IMR-90 (cell line): ENCODE measurements at regions not wholly inside any gene's neighbourhood (a gene's known extent, or its start where the extent isn't known, plus 50 kb on each side); places are given as distances from the start of the nearest gene placed in this dataset.

ENCODE experiments used
- ATAC-seq: fragments of 200-7000 bp; cut with Tn5 transposase; 2 replicates; pipeline ENCODE4 v1.9.1; 2020; ENCODE audit warnings: low read depth, mild to moderate bottlenecking, moderate library complexity
- BruUV-seq: library from RNA; stranded (reverse); fragments of 400-500 nt; replicated peaks from 2 replicates; lab custom pipeline; 2021; lab: Mats Ljungman, UMichigan
- CTCF ChIA-PET: fragments of 300-600 bp; formaldehyde crosslinking; extraction: SDS; loops from one replicate; lab custom pipeline; 2021; ENCODE audit warnings: antibody characterized with exemption; lab: Yijun Ruan, JAX
- POLR2A ChIA-PET: fragments of 300-600 bp; sonication (Branson Sonifier 250); formaldehyde crosslinking; loops from one replicate; lab custom pipeline; 2022; ENCODE audit warnings: antibody characterized with exemption; ENCODE audit not compliant: unreplicated experiment; lab: Charles Lee
- DNase-seq: peaks from one replicate; pipeline ENCODE4 v3.0.0; 2013
- H2AFZ ChIP-seq: replicated peaks from 2 replicates; pipeline ENCODE3; 2013; ENCODE audit warnings: low read length, mild to moderate bottlenecking; ENCODE audit not compliant: poor library complexity
- H2AK5ac ChIP-seq: 2 replicates; pipeline ENCODE4 v1.6.1; 2013; ENCODE audit warnings: low read depth, low read length, inconsistent platforms
- H2AK9ac ChIP-seq: replicated peaks from 2 replicates; pipeline ENCODE3; 2013; ENCODE audit warnings: mild to moderate bottlenecking, low read depth, low read length, moderate library complexity; ENCODE audit not compliant: poor library complexity
- H2BK120ac ChIP-seq: 2 replicates; pipeline ENCODE4 v1.6.1; 2013; ENCODE audit warnings: low read depth, low read length, inconsistent platforms
- H2BK15ac ChIP-seq: 3 replicates; pipeline ENCODE4 v1.6.1; 2013; ENCODE audit warnings: low read depth, low read length, inconsistent platforms
- H2BK20ac ChIP-seq: 2 replicates; pipeline ENCODE4 v1.6.1; 2013; ENCODE audit warnings: low read depth, mild to moderate bottlenecking, inconsistent platforms, low read length, moderate library complexity
- H2BK5ac ChIP-seq: 2 replicates; pipeline ENCODE4 v1.6.1; 2013; ENCODE audit warnings: mild to moderate bottlenecking, low read depth, low read length, inconsistent platforms; ENCODE audit not compliant: poor library complexity, severe bottlenecking
- H3K14ac ChIP-seq: replicated peaks from 2 replicates; pipeline ENCODE4 v1.6.1; 2013; ENCODE audit warnings: low read depth, low read length, inconsistent platforms
- H3K18ac ChIP-seq: 2 replicates; pipeline ENCODE4 v1.6.1; 2013; ENCODE audit warnings: low read depth, low read length, control low read depth
- H3K23ac ChIP-seq: 2 replicates; pipeline ENCODE4 v1.6.1; 2013; ENCODE audit warnings: low read depth, low read length, inconsistent platforms
- H3K27ac ChIP-seq: 2 replicates; pipeline ENCODE4 v1.5.1; 2013; ENCODE audit warnings: mild to moderate bottlenecking, control low read depth, low read length; ENCODE audit not compliant: insufficient read depth
- H3K27me3 ChIP-seq: 2 replicates; pipeline ENCODE4 v1.6.1; 2013; ENCODE audit warnings: low read length; ENCODE audit not compliant: control insufficient read depth, insufficient read depth
- H3K36me3 ChIP-seq: 2 replicates; pipeline ENCODE4 v1.6.1; 2013; ENCODE audit warnings: low read length, mixed read lengths; ENCODE audit not compliant: control insufficient read depth, insufficient read depth
- H3K4ac ChIP-seq: 2 replicates; pipeline ENCODE4 v1.6.1; 2013; ENCODE audit warnings: low read depth, low read length, inconsistent platforms
- H3K4me1 ChIP-seq: 2 replicates; pipeline ENCODE4 v1.6.1; 2013; ENCODE audit warnings: low read length, mixed read lengths; ENCODE audit not compliant: control insufficient read depth, insufficient read depth
- H3K4me2 ChIP-seq: 2 replicates; pipeline ENCODE4 v1.6.1; 2013; ENCODE audit warnings: low read depth, mild to moderate bottlenecking, control low read depth, low read length, moderate library complexity
- H3K4me3 ChIP-seq: 2 replicates; pipeline ENCODE4 v1.5.1; 2013; ENCODE audit warnings: low read depth, mild to moderate bottlenecking, control low read depth, low read length, moderate library complexity; ENCODE audit not compliant: insufficient read depth
- H3K56ac ChIP-seq: 2 replicates; pipeline ENCODE4 v1.6.1; 2013; ENCODE audit warnings: low read length, inconsistent platforms; ENCODE audit not compliant: insufficient read depth; ENCODE audit errors: extremely low read depth
- H3K79me1 ChIP-seq, 2 experiments: 2 replicates each; pipeline ENCODE4 v1.6.1; 2013; ENCODE audit warnings: low read length in 2 of 2, inconsistent platforms in 1 of 2, low read depth in 1 of 2
- H3K9ac ChIP-seq: 2 replicates; pipeline ENCODE4 v1.6.1; 2013; ENCODE audit warnings: low read depth, low read length, control low read depth
- H3K9me1 ChIP-seq: 2 replicates; pipeline ENCODE4 v1.6.1; 2013; ENCODE audit warnings: low read length, inconsistent platforms; ENCODE audit not compliant: insufficient read depth
- H3K9me3 ChIP-seq: 2 replicates; pipeline ENCODE4 v1.6.1; 2013; ENCODE audit warnings: low read length; ENCODE audit not compliant: control insufficient read depth, insufficient read depth
- H4K20me1 ChIP-seq: 2 replicates; pipeline ENCODE4 v1.6.1; 2013; ENCODE audit warnings: low read length, inconsistent platforms; ENCODE audit not compliant: insufficient read depth
- H4K5ac ChIP-seq: 2 replicates; pipeline ENCODE4 v1.6.1; 2013; ENCODE audit warnings: mild to moderate bottlenecking, low read depth, low read length, control low read depth
- H4K8ac ChIP-seq, 2 experiments: 2 replicates each; pipeline ENCODE4 v1.6.1; 2013; ENCODE audit warnings: low read depth in 2 of 2, low read length in 2 of 2, control low read depth in 1 of 2, inconsistent platforms in 1 of 2
- H4K91ac ChIP-seq: 2 replicates; pipeline ENCODE4 v1.6.1; 2013; ENCODE audit warnings: low read depth, low read length, inconsistent platforms; ENCODE audit not compliant: insufficient read depth
- BHLHE40 ChIP-seq: fragments of 150-350 bp; IDR thresholded peaks from 2 replicates; pipeline ENCODE4 v1.6.1; 2016; ENCODE audit warnings: mild to moderate bottlenecking, low read depth, low read length
- CEBPB ChIP-seq: IDR thresholded peaks from 2 replicates; pipeline ENCODE4 v1.6.1; 2012; ENCODE audit warnings: low read depth, low read length, improper control_type of control experiment
- CHD1 ChIP-seq: IDR thresholded peaks from 2 replicates; pipeline ENCODE4 v1.6.1; 2012; ENCODE audit warnings: low read depth, low read length, improper control_type of control experiment
- CTCF ChIP-seq: conservative IDR thresholded peaks from 2 replicates; pipeline ENCODE4 v1.5.1; 2012; ENCODE audit warnings: mild to moderate bottlenecking, low read depth, low read length, improper control_type of control experiment
- ELK1 ChIP-seq: fragments of 150-350 bp; IDR thresholded peaks from 2 replicates; pipeline ENCODE4 v1.6.1; 2016; ENCODE audit warnings: low read depth, mild to moderate bottlenecking, low read length, moderate library complexity, borderline replicate concordance
- FOS ChIP-seq: fragments of 150-350 bp; IDR thresholded peaks from 2 replicates; pipeline ENCODE4 v1.6.1; 2016; ENCODE audit warnings: low read depth, low read length
- MAFK ChIP-seq: IDR thresholded peaks from 2 replicates; pipeline ENCODE4 v1.6.1; 2012; ENCODE audit warnings: low read depth, low read length, improper control_type of control experiment
- MAZ ChIP-seq: IDR thresholded peaks from 2 replicates; pipeline ENCODE4 v1.6.1; 2012; ENCODE audit warnings: low read depth, mild to moderate bottlenecking, low read length, improper control_type of control experiment, moderate library complexity, borderline replicate concordance
- MXI1 ChIP-seq: IDR thresholded peaks from 2 replicates; pipeline ENCODE4 v1.6.1; 2012; ENCODE audit warnings: low read depth, mild to moderate bottlenecking, low read length, moderate library complexity, borderline replicate concordance
- NFE2L2 ChIP-seq: fragments of 150-350 bp; IDR thresholded peaks from 2 replicates; pipeline ENCODE4 v1.6.1; 2016; ENCODE audit warnings: low read depth, mild to moderate bottlenecking, low read length
- POLR2A ChIP-seq: IDR thresholded peaks from 2 replicates; pipeline ENCODE4 v1.6.1; 2012; ENCODE audit warnings: mild to moderate bottlenecking, low read depth, low read length
- RAD21 ChIP-seq: IDR thresholded peaks from 2 replicates; pipeline ENCODE4 v1.6.1; 2012; ENCODE audit warnings: low read length, improper control_type of control experiment
- RCOR1 ChIP-seq: IDR thresholded peaks from 2 replicates; pipeline ENCODE4 v1.6.1; 2012; ENCODE audit warnings: mild to moderate bottlenecking, low read length, improper control_type of control experiment; ENCODE audit not compliant: insufficient replicate concordance
- SMC3 ChIP-seq: fragments of 150-350 bp; IDR thresholded peaks from 2 replicates; pipeline ENCODE4 v1.6.1; 2016; ENCODE audit warnings: low read depth, mild to moderate bottlenecking, antibody characterized with exemption, low read length, moderate library complexity
- USF2 ChIP-seq: fragments of 150-350 bp; IDR thresholded peaks from 2 replicates; pipeline ENCODE4 v1.6.1; 2017; ENCODE audit warnings: mild to moderate bottlenecking, antibody characterized with exemption, low read length, low read depth
- WGBS, 2 experiments: methylation state at CpG; one replicate each; pipeline versions ENCODE4 v1.1.5 to v1.1.7; 2013; ENCODE audit warnings: missing lambda C conversion rate in 2 of 2; ENCODE audit not compliant: insufficient read length in 1 of 2; ENCODE audit errors: extremely low coverage in 2 of 2; 5-methylcytosine and 5-hydroxymethylcytosine counted together
- dilution Hi-C: fragments of 300-500 bp; cut with HindIII; formaldehyde crosslinking; loops from one replicate; pipeline ENCODE4 v1.14.3; 2018; ENCODE audit warnings: low sequenced_read_pairs; ENCODE audit not compliant: unreplicated experiment
- in situ Hi-C: fragments of 300-500 bp; cut with MboI; formaldehyde crosslinking; loops from 3 replicates; pipeline ENCODE4 v1.14.3; 2019; ENCODE audit warnings: low sequenced_read_pairs, inconsistent platforms, mixed read lengths
- intact Hi-C: fragments of 100-400 bp; cut with micrococcal nuclease; formaldehyde crosslinking; loops from 2 replicates; pipeline ENCODE4 v1.10.0; 2022

- Histone ChIP-seq H3K27ac (no peak overlapping the region), H2BK5ac (no peak overlapping the region), H4K5ac (peak overlapping the region; percentile 29; the same call in 1 of the 2 replicates), H2AK5ac (no peak overlapping the region), H3K14ac (no peak overlapping the region), H3K23ac (no peak overlapping the region), H3K4me2 (no peak overlapping the region), H4K8ac (no peak overlapping the region), H2BK120ac (peak overlapping the region; percentile 56), H2AK9ac (no peak overlapping the region), H3K4ac (0 out of 2 replicates have a peak overlapping the region, but pooled peaks have one; percentile 46), H3K9me1 (peaks cover 7% of the 10 kb centered on the region), H2AFZ (no peak overlapping the region), H3K4me1 (peaks cover 16% of the 10 kb centered on the region), H3K9ac (no peak overlapping the region), H3K9me3 (no peaks in the 10 kb centered on the region), H4K91ac (no peak overlapping the region), H3K4me3 (no peak overlapping the region), H3K36me3 (no peaks in the 10 kb centered on the region), H2BK15ac (0 out of 3 replicates have a peak overlapping the region, but pooled peaks have one; percentile 50), H3K56ac (no peak overlapping the region), H2BK20ac (peak overlapping the region; percentile 20; the same call in 1 of the 2 replicates), H4K20me1 (no peaks in the 10 kb centered on the region; the same call in 1 of the 2 replicates), H3K18ac (peak overlapping the region; percentile 80; the same call in 1 of the 2 replicates), H3K79me1 (no peaks in the 10 kb centered on the region), H3K27me3 (no peaks in the 10 kb centered on the region)
- dilution Hi-C loops (no loop called here), intact Hi-C loops (no loop called here), in situ Hi-C loops (no loop called here)
- ChIA-PET POLR2A (no interaction called here), CTCF (interaction anchor here (0.6 kb wide), 1 partner anchor 21 kb away, joined by 3 read pairs; no protein-coding TSS in a partner anchor)
- ATAC-seq = no peak
- WGBS, 2 experiments = no CpG with 5 or more reads among the region's 3 CpGs
- BruUV-seq = no TSS peak
- DNase-seq = no peak
- TF ChIP-seq MAZ = no peak
- no peak for TF ChIP-seq FOS
- no peak for TF ChIP-seq POLR2A
- no peak for TF ChIP-seq CTCF
- TF ChIP-seq CEBPB = no peak
- no peak for TF ChIP-seq BHLHE40
- TF ChIP-seq CHD1 = no peak
- TF ChIP-seq SMC3 = no peak
- TF ChIP-seq RAD21 = no peak
- TF ChIP-seq MXI1 = no peak
- TF ChIP-seq NFE2L2 = no peak
- TF ChIP-seq ELK1 = no peak
- TF ChIP-seq RCOR1 = no peak
- no peak for TF ChIP-seq MAFK
- TF ChIP-seq USF2 = no peak
Observed at GRCh38 chr5:82330530-82331270, 52.5 kb upstream of the RPS23 start.
